ENCODE measurements at regions not wholly inside any gene's neighbourhood (a gene's known extent, or its start where the extent isn't known, plus 50 kb on each side); places are given as distances from the start of the nearest gene placed in this dataset.
"Not testable (repeated sequence)": the region's sequence is repeated elsewhere in the genome, so short reads cannot be mapped to it uniquely, and the experiment has no call there.

GRCh38 chr7:82566752-82567151 is 123.2 kb upstream of the CACNA2D1 start:
- no peak for DNase-seq (ENCODE audit: low read depth in 3 of 3)

GRCh38 chr7:82562716-82563404 is 119.3 kb upstream of the CACNA2D1 start:
- no peak for DNase-seq (ENCODE audit: low read depth in 3 of 3)

- DNase-seq (ENCODE audit: low read depth in 3 of 3) = no peak
Observed at GRCh38 chr7:82559193-82559805, 115.7 kb upstream of the CACNA2D1 start.

- no peak for DNase-seq (ENCODE audit: low read depth in 3 of 3)
Observed at GRCh38 chr7:82549616-82550285, 106.2 kb upstream of the CACNA2D1 start.

- DNase-seq (ENCODE audit: low read depth in 3 of 3) = no peak
Observed at GRCh38 chr7:82548141-82548688, 104.6 kb upstream of the CACNA2D1 start.

GRCh38 chr7:82542665-82543064 is 99.1 kb upstream of the CACNA2D1 start:
- no peak for DNase-seq (ENCODE audit: low read depth in 3 of 3)

- DNase-seq (ENCODE audit: low read depth in 3 of 3) = no peak
Observed at GRCh38 chr7:82539969-82540368, 96.4 kb upstream of the CACNA2D1 start.

GRCh38 chr7:82534684-82535083 is 91.1 kb upstream of the CACNA2D1 start:
- DNase-seq (ENCODE audit: low read depth in 3 of 3) = no peak

- DNase-seq (ENCODE audit: low read depth in 3 of 3) = no peak
Observed at GRCh38 chr7:82530361-82530760, 86.8 kb upstream of the CACNA2D1 start.

- DNase-seq (ENCODE audit: low read depth in 3 of 3) = no peak
Observed at GRCh38 chr7:82528577-82529310, 85.2 kb upstream of the CACNA2D1 start.

- DNase-seq (ENCODE audit: low read depth in 3 of 3) = no peak
Observed at GRCh38 chr7:82527851-82528250, 84.3 kb upstream of the CACNA2D1 start.

GRCh38 chr7:82521906-82522445 is 78.4 kb upstream of the CACNA2D1 start:
- no peak for DNase-seq (ENCODE audit: low read depth in 3 of 3)

- DNase-seq (ENCODE audit: low read depth in 3 of 3) = no peak
Observed at GRCh38 chr7:82517050-82517449, 73.5 kb upstream of the CACNA2D1 start.

- no peak for DNase-seq (ENCODE audit: low read depth in 3 of 3)
Observed at GRCh38 chr7:82511542-82511941, 68.0 kb upstream of the CACNA2D1 start.

- DNase-seq (ENCODE audit: low read depth in 3 of 3) = no peak
Observed at GRCh38 chr7:82507976-82508677, 64.5 kb upstream of the CACNA2D1 start.

- DNase-seq (ENCODE audit: low read depth in 3 of 3) = no peak
Observed at GRCh38 chr7:82507365-82507975, 63.9 kb upstream of the CACNA2D1 start.

- no peak for DNase-seq (ENCODE audit: low read depth in 3 of 3)
Observed at GRCh38 chr7:82506702-82507101, 63.1 kb upstream of the CACNA2D1 start.

GRCh38 chr7:82506208-82506607 is 62.6 kb upstream of the CACNA2D1 start:
- DNase-seq (ENCODE audit: low read depth in 3 of 3) = no peak

- DNase-seq (ENCODE audit: low read depth in 3 of 3) = no peak
Observed at GRCh38 chr7:82501346-82501745, 57.8 kb upstream of the CACNA2D1 start.

GRCh38 chr7:82499546-82499945 is 56.0 kb upstream of the CACNA2D1 start:
- not testable (repeated sequence) for DNase-seq (ENCODE audit: low read depth in 3 of 3)

GRCh38 chr7:82494420-82494819 is 50.8 kb upstream of the CACNA2D1 start:
- DNase-seq (ENCODE audit: low read depth in 3 of 3) = no peak
